RWPE1 (cell line): ENCODE measurements at regions not wholly inside any gene's neighbourhood (a gene's known extent, or its start where the extent isn't known, plus 50 kb on each side); places are given as distances from the start of the nearest gene placed in this dataset.
"Not testable (repeated sequence)": the region's sequence is repeated elsewhere in the genome, so short reads cannot be mapped to it uniquely, and the experiment has no call there.

ENCODE experiments used
- CTCF ChIA-PET: fragments of 350-600 bp; sonication (Branson Sonifier 250); formaldehyde crosslinking; extraction: SDS; loops from one replicate; lab custom pipeline; 2021; lab: Yijun Ruan, JAX
- POLR2A ChIA-PET: fragments of 400-600 bp; formaldehyde crosslinking; extraction: SDS; loops from one replicate; lab custom pipeline; 2020; ENCODE audit warnings: antibody characterized with exemption; ENCODE audit not compliant: low non-redundant PET; lab: Yijun Ruan, JAX
- DNase-seq: peaks from one replicate; pipeline ENCODE4 v3.0.0; 2012; ENCODE audit warnings: low spot score
- H3K27ac ChIP-seq: fragments of 450-650 bp; 2 replicates; pipeline ENCODE4 v1.5.1; 2017
- CTCF ChIP-seq: fragments of 450-650 bp; conservative IDR thresholded peaks from 2 replicates; pipeline ENCODE4 v1.5.1; 2017; ENCODE audit warnings: low read depth, mild to moderate bottlenecking

DNA sequence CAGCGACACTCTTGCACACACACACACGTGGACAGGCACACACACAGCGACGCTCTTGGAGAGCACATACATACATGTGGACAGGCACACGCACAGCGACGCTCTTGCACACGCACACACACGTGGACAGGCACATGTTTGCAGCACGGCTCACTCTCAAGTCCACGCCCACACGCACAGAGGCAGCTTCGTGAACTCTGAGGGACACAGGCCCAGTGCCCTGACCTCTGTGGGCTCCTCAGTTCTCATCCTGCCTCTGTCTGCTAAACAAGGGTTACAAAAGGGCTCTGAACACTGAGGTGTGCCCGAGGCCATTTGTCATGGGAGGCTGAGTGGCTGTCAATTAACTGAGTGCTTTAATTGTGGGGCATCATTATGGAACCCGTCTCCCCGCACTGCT is 558.8 kb upstream of the ADAMTS16 start:
- no peak for DNase-seq
- POLR2A ChIA-PET: no interaction called here
- CTCF ChIA-PET: no interaction called here
- TF ChIP-seq CTCF: no peak
- H3K27ac ChIP-seq: no peak overlapping the region

DNA sequence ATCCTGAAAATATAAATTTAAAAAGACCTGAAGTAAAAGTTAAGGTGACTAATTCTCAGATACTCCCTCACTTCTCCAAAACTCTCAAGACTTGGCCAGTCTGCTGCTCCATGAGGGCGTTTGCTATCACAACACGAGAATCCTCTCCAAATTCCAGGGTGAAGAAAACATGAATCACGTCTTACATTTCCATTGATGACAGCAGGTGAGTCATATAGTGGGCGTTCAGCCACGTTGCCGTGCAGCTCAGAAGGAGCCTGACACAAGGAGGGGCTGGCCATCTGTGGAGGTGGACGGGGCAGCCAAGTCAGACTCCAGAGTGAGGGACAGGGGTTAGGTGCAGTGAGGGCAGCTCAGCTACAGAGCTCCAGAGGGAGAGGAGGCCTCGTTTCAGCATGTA is 555.1 kb upstream of the ADAMTS16 start:
- TF ChIP-seq CTCF: no peak
- CTCF ChIA-PET: no interaction called here
- H3K27ac ChIP-seq: peak overlapping the region; percentile 79
- DNase-seq: peak; percentile 45
- POLR2A ChIA-PET: no interaction called here

DNA sequence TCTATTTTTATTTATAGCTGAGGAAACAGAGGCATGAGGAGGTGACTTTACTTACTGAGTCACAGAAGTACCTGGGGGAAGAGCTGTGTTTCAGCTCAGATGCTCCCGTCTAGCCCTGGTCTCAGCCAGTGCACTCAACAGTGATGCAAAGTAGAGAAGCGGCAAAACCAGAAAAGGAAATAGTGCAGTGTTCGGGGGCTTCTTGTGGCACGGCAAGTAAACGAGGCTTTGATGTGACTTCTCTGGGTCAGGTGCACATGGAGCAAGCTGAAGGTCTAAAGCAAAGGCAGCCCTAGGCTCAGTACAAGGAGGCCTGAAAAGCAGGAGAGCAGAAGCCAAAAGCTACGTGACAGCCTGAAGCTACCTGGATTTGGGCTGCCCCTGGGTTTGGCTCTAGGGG is 526.7 kb upstream of the ADAMTS16 start:
- DNase-seq: no peak
- H3K27ac ChIP-seq: no peak overlapping the region
- no peak for TF ChIP-seq CTCF
- ChIA-PET CTCF (interaction anchor here (0.6 kb wide), 1 partner anchor 1298 kb away, joined by 3 read pairs; no protein-coding TSS in a partner anchor), POLR2A (no interaction called here)

DNA sequence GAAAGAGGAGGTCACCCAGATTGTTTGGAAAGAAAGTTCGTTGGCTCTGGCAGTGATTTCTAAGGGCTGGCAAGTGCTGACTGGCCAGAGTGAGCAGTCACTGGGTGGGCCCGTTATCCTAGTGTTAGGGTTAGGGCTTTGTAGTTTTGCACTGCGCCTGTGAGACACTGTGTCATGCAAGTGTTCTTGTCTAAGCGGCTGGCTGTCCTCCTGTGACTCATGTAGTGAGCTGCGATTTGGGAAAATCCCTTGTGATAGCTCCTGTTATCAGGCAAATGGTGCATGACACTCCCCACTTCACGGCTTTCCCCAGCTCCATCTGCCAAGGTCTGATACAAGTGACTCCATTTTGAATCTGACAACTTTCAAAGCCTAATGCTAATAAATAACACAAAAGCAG is 526.0 kb upstream of the ADAMTS16 start:
- CTCF ChIA-PET: no interaction called here
- no peak for DNase-seq
- H3K27ac ChIP-seq: no peak overlapping the region
- POLR2A ChIA-PET: no interaction called here
- TF ChIP-seq CTCF: no peak

DNA sequence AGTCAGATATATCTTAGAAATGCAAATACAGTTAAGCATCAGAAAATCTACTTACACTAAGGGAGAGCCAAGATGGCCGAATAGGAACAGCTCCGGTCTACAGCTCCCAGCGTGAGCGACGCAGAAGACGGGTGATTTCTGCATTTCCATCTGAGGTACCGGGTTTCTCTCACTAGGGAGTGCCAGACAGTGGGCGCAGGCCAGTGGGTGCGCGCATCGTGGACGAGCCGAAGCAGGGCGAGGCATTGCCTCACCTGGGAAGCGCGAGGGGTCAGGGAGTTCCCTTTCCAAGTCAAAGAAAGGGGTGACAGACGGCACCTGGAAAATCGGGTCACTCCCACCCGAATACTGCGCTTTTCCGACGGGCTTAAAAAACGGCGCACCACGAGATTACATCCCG is 524.8 kb upstream of the ADAMTS16 start:
- CTCF ChIA-PET, H3K27ac ChIP-seq, DNase-seq, POLR2A ChIA-PET: not testable (repeated sequence)

GRCh38 chr5:4625206-4625896 is 514.8 kb upstream of the ADAMTS16 start:
- H3K27ac ChIP-seq: no peak overlapping the region
- DNase-seq: no peak
- POLR2A ChIA-PET: no interaction called here
- CTCF ChIA-PET: no interaction called here
- no peak for TF ChIP-seq CTCF

DNA sequence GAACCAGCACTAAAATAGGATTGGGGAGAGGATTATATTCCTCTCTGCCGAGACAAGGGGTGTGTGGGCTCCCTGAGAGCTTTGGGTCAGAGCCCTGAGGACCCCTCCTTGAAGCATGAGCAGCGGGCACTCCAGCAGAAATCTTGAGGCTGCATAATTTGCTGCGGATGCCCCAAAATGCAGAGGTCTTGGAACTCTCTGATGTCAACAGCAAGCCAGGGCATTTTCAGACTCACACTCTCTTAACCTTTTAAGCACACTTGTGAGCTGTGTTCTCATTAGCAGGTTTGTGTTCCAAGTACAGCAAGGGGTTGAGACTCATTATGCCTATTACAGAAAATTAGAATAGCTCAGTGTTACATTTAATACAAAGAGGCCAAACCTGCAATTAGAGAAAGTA is 513.0 kb upstream of the ADAMTS16 start:
- CTCF ChIA-PET: no interaction called here
- no peak for TF ChIP-seq CTCF
- no peak for DNase-seq
- POLR2A ChIA-PET: no interaction called here
- H3K27ac ChIP-seq: no peak overlapping the region
